ENCODE measurements at regions not wholly inside any gene's neighbourhood (a gene's known extent, or its start where the extent isn't known, plus 50 kb on each side); places are given as distances from the start of the nearest gene placed in this dataset.

DNA sequence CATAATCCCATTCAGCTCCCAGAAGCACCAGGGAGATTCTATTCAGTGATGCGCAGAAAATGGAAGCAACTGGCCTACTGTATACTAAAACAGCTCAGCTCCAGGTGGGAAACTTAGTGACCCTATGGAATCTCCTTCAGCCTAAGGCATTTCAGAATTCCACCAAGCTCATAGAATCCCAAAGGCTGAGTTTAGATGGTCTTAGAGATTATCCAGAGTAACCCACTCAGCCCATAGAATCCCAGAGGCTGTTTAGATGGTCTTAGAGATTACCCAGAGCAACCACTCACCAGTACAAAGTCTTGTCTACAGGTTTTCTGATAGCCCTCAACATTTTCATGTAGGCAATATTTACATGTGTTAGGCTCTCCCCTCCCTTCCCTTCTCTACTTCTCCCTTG lies 232.0 kb upstream of the SLC14A2 start (continued):
- TF ChIP-seq NANOG (IDR thresholded peaks at IDR 0.05; ENCODE audit: borderline replicate concordance) = no peak
- TF ChIP-seq, protein P1, sequence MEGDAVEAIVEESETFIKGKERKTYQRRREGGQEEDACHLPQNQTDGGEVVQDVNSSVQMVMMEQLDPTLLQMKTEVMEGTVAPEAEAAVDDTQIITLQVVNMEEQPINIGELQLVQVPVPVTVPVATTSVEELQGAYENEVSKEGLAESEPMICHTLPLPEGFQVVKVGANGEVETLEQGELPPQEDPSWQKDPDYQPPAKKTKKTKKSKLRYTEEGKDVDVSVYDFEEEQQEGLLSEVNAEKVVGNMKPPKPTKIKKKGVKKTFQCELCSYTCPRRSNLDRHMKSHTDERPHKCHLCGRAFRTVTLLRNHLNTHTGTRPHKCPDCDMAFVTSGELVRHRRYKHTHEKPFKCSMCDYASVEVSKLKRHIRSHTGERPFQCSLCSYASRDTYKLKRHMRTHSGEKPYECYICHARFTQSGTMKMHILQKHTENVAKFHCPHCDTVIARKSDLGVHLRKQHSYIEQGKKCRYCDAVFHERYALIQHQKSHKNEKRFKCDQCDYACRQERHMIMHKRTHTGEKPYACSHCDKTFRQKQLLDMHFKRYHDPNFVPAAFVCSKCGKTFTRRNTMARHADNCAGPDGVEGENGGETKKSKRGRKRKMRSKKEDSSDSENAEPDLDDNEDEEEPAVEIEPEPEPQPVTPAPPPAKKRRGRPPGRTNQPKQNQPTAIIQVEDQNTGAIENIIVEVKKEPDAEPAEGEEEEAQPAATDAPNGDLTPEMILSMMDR (conservative IDR thresholded peaks at IDR 0.05; ENCODE audit: low read depth in 2 of 2) = no peak
- TF ChIP-seq ZNF331 (CRISPR knock-in tag; IDR thresholded peaks at IDR 0.05; ENCODE audit: low read depth) = no peak
- TF ChIP-seq REST (IDR thresholded peaks at IDR 0.05; ENCODE audit: unreplicated experiment) = no peak
- no peak for TF ChIP-seq STAT1 (IDR thresholded peaks at IDR 0.05; ENCODE audit: unreplicated experiment)

GRCh38 chr18:45384137-45384961 lies 230.9 kb upstream of the SLC14A2 start:
- H3K27ac ChIP-seq (ENCODE audit: low read depth) = no peak overlapping the region
- peak overlapping the region; percentile 86 for H2AFZ ChIP-seq
- no peaks in the 10 kb centered on the region for H3K4me1 ChIP-seq (ENCODE audit: insufficient read depth)
- DNase-seq (ENCODE audit: low spot score) = peak; percentile 93
- no peaks in the 10 kb centered on the region for H3F3A ChIP-seq (replicated peaks; ENCODE audit: low read depth)
- H3K27me3 ChIP-seq (ENCODE audit: insufficient read depth) = no peaks in the 10 kb centered on the region
- ATAC-seq = peak; percentile 94
- H3K4me3 ChIP-seq = no peak overlapping the region
- Mint-ChIP-seq H3K4me1 (peaks cover 4% of the 10 kb centered on the region; the same call in 2 of the 3 replicates), H3K36me3 (ENCODE audit: low read depth) (no peaks in the 10 kb centered on the region), H3K9me3 (no peaks in the 10 kb centered on the region), H3K4me3 (no peak overlapping the region), H3K27me3 (ENCODE audit: insufficient read depth, low read depth, poor library complexity) (no peaks in the 10 kb centered on the region), H3K27ac (no peak overlapping the region; the same call in none of the 2 replicates)
- H4K20me1 ChIP-seq (replicated peaks; ENCODE audit: insufficient read depth) = no peaks in the 10 kb centered on the region
- H3K36me3 ChIP-seq (ENCODE audit: insufficient read depth) = no peaks in the 10 kb centered on the region
- TF ChIP-seq, protein P1 (conservative IDR thresholded peaks at IDR 0.05; ENCODE audit: low read depth in 2 of 2) = peak; percentile 85 to 92
- TF ChIP-seq JUNB (IDR thresholded peaks at IDR 0.05; ENCODE audit: unreplicated experiment) = no peak
- no peaks in the 10 kb centered on the region for H3K79me2 ChIP-seq (replicated peaks; ENCODE audit: insufficient read depth)
- H3K4me2 ChIP-seq = no peak overlapping the region
- H3K9me2 ChIP-seq (ENCODE audit: insufficient read depth) = no peaks in the 10 kb centered on the region
